Tibial nerve (tissue), 4 donors: ENCODE measurements at regions not wholly inside any gene's neighbourhood (a gene's known extent, or its start where the extent isn't known, plus 50 kb on each side); places are given as distances from the start of the nearest gene placed in this dataset.

Source experiments
- EP300 ChIP-seq, 2 donors: sonication (generic); formaldehyde crosslinking; IDR thresholded peaks; one replicate each; pipeline ENCODE4 v1.6.1; 2017; ENCODE audit warnings: antibody characterized with exemption in 2 of 2, mild to moderate bottlenecking in 1 of 2
- TF ChIP-seq, protein P1 (sequence below), 5 experiments: fragments of 200-600 bp in 3 of 5; fragments of 450-650 bp in 2 of 5; sonication (generic) in 3 of 5; IDR thresholded peaks; one replicate each; pipeline ENCODE4 v1.5.1; 2016 to 2019; ENCODE audit warnings: antibody characterized with exemption in 5 of 5, mild to moderate bottlenecking in 3 of 5, moderate library complexity in 2 of 5

- TF ChIP-seq, protein P1, sequence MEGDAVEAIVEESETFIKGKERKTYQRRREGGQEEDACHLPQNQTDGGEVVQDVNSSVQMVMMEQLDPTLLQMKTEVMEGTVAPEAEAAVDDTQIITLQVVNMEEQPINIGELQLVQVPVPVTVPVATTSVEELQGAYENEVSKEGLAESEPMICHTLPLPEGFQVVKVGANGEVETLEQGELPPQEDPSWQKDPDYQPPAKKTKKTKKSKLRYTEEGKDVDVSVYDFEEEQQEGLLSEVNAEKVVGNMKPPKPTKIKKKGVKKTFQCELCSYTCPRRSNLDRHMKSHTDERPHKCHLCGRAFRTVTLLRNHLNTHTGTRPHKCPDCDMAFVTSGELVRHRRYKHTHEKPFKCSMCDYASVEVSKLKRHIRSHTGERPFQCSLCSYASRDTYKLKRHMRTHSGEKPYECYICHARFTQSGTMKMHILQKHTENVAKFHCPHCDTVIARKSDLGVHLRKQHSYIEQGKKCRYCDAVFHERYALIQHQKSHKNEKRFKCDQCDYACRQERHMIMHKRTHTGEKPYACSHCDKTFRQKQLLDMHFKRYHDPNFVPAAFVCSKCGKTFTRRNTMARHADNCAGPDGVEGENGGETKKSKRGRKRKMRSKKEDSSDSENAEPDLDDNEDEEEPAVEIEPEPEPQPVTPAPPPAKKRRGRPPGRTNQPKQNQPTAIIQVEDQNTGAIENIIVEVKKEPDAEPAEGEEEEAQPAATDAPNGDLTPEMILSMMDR (IDR thresholded peaks at IDR 0.05) = no peak
- no peak for TF ChIP-seq EP300 (IDR thresholded peaks at IDR 0.05)
These were observed 264.1 kb downstream of the MN1 start for GRCh38 chr22:27537501-27537900.
